DND-41 (cell line): ENCODE measurements at regions not wholly inside any gene's neighbourhood (a gene's known extent, or its start where the extent isn't known, plus 50 kb on each side); places are given as distances from the start of the nearest gene placed in this dataset.

ENCODE experiments used
- CTCF ChIP-seq: IDR thresholded peaks from 2 replicates; pipeline ENCODE4 v1.5.1; 2012; ENCODE audit warnings: borderline replicate concordance, low read length, moderate library complexity, mild to moderate bottlenecking; ENCODE audit not compliant: poor library complexity, severe bottlenecking; ENCODE audit errors: extremely low read depth
- EZH2 ChIP-seq: IDR thresholded peaks from 3 replicates; pipeline ENCODE4 v1.6.1; 2012; ENCODE audit warnings: borderline replicate concordance, low read depth, mild to moderate bottlenecking, moderate library complexity, low read length, inconsistent platforms; ENCODE audit not compliant: severe bottlenecking

DNA sequence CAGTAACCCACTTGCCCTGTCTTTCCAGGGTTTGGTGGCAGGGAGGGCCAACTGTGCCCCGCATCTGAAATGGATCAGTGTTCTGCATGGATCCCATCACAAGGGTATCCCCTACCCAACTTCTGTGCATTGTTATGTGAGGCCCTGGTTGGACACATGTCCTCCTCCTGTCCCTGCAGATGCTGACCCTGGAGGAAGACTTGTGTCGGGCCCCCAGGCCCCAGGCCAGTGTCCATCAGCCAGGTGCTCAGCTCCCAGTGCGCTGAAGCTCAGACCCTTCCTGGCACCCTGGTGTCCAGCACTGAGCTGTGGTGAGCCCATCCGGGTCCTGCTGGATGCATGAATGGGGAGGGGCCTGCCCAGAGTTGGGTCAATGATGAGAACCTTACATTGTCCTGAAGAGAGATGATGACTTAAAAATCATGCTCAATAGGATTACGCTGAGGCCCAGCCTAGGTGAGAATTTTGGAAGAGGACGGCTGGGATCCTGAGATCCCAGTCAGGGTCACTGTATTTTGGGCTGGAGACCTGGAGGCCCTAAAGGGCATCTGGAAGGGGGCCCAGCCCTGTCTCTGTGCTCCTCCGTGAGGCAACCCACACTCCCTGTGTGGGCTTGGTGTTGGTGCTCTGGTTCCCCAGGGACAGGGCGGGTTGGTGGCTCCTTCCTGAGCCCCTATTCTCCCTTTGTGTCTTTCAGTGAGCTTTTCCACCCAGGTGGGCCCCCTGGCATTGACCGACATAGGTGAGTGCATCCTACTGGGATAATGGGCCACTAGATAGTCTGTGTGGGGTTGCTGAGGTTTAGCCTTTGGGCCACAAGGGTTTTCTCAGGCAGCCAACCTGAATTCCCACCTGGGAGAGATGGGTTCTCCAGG is 199.1 kb downstream of the UBE3A start:
- TF ChIP-seq CTCF: no peak
- TF ChIP-seq EZH2: no peak
